GM12878 (cell line): ENCODE measurements at regions not wholly inside any gene's neighbourhood (a gene's known extent, or its start where the extent isn't known, plus 50 kb on each side); places are given as distances from the start of the nearest gene placed in this dataset.

Source experiments
- ATAC-seq: fragments of 200-7000 bp; cut with Tn5 transposase; 3 replicates; pipeline ENCODE4 v1.9.1; 2020; ENCODE audit warnings: mild to moderate bottlenecking, moderate library complexity
- BruUV-seq: library from RNA; stranded (reverse); fragments of 400-500 nt; replicated peaks from 2 replicates; lab custom pipeline; 2021; lab: Mats Ljungman, UMichigan
- CTCF ChIA-PET: fragments of 300-600 bp; sonication (Branson Sonifier 250); formaldehyde crosslinking; extraction: SDS; loops from one replicate; lab custom pipeline; 2021; ENCODE audit warnings: inconsistent platforms; lab: Yijun Ruan, JAX
- POLR2A ChIA-PET: fragments of 350-600 bp; formaldehyde crosslinking; extraction: SDS; loops from one replicate; lab custom pipeline; 2021; ENCODE audit warnings: inconsistent platforms; lab: Charles Lee
- RAD21 ChIA-PET: fragments of 300-600 bp; sonication (Branson Sonifier 250); formaldehyde crosslinking; loops from one replicate; lab custom pipeline; 2023; ENCODE audit warnings: antibody characterized with exemption; ENCODE audit not compliant: unreplicated experiment; lab: Charles Lee
- SMC1A ChIA-PET: fragments of 300-600 bp; sonication (Branson Sonifier 250); formaldehyde crosslinking; loops from one replicate; lab custom pipeline; 2023; ENCODE audit not compliant: unreplicated experiment, uncharacterized antibody; lab: Charles Lee
- DNase-seq: peaks from one replicate; pipeline ENCODE4 v3.0.0-alpha.2; 2011; ENCODE audit warnings: low read depth, low spot score
- FAIRE-seq: peaks from 3 replicates; lab custom pipeline; 2011; peaks lifted over from hg19 to GRCh38; lab: Jason Lieb, UNC
- H2AFZ ChIP-seq: 2 replicates; pipeline ENCODE4 v1.6.0; 2011; ENCODE audit warnings: low read depth, low read length, control low read depth; ENCODE audit not compliant: control insufficient read depth
- H3K27ac ChIP-seq: 2 replicates; pipeline ENCODE4 v1.5.1; 2011; ENCODE audit warnings: control low read depth; ENCODE audit not compliant: control insufficient read depth, insufficient read depth
- H3K27me3 ChIP-seq, 2 experiments: replicated peaks in 1 of 2; 2 replicates each; pipeline versions ENCODE4 v1.6.0 to v1.6.1; 2011; ENCODE audit warnings: low read length in 1 of 2; ENCODE audit not compliant: control insufficient read depth in 2 of 2, insufficient read depth in 2 of 2
- H3K36me3 ChIP-seq, 2 experiments: 2 replicates each; pipeline ENCODE4 v1.5.1; 2011; ENCODE audit warnings: low read length in 1 of 2; ENCODE audit not compliant: control insufficient read depth in 2 of 2, insufficient read depth in 2 of 2
- H3K4me1 ChIP-seq: 2 replicates; pipeline ENCODE4 v1.6.1; 2011; ENCODE audit warnings: mild to moderate bottlenecking, low read length, moderate library complexity, mixed read lengths; ENCODE audit not compliant: control insufficient read depth, insufficient read depth
- H3K4me2 ChIP-seq: 2 replicates; pipeline ENCODE4 v1.6.0; 2011; ENCODE audit warnings: control low read depth; ENCODE audit not compliant: control insufficient read depth, insufficient read depth
- H3K4me3 ChIP-seq: fragments of 200-600 bp; sonication (generic); 2 replicates; pipeline ENCODE4 v1.5.1; 2016
- H3K79me2 ChIP-seq: 2 replicates; pipeline ENCODE4 v1.6.0; 2011; ENCODE audit warnings: low read length; ENCODE audit not compliant: control insufficient read depth, insufficient read depth
- H3K9ac ChIP-seq: 2 replicates; pipeline ENCODE4 v1.8.0; 2011; ENCODE audit warnings: low read length, control low read depth, mixed read lengths; ENCODE audit not compliant: control insufficient read depth, insufficient read depth
- H3K9me3 ChIP-seq: replicated peaks from 3 replicates; pipeline ENCODE4 v1.5.1; 2011; ENCODE audit warnings: mild to moderate bottlenecking, low read length; ENCODE audit not compliant: control insufficient read depth, insufficient read depth
- H4K20me1 ChIP-seq: 2 replicates; pipeline ENCODE4 v1.6.0; 2011; ENCODE audit not compliant: control insufficient read depth, insufficient read depth
- CBX3 ChIP-seq: fragments of 200-600 bp; sonication (generic); IDR thresholded peaks from 2 replicates; pipeline ENCODE4 v1.6.1; 2016; ENCODE audit warnings: low read depth, borderline replicate concordance
- CEBPB ChIP-seq, 2 experiments: fragments of 150-350 bp in 1 of 2; IDR thresholded peaks; 2 replicates each; pipeline ENCODE4 v1.6.1; 2012 to 2014; ENCODE audit warnings: low read depth in 2 of 2, low read length in 2 of 2, borderline replicate concordance in 1 of 2, inconsistent platforms in 1 of 2
- CREM ChIP-seq: IDR thresholded peaks from 2 replicates; pipeline ENCODE4 v1.6.1; 2014; ENCODE audit warnings: antibody characterized with exemption, low read depth
- ESRRA ChIP-seq: IDR thresholded peaks from 2 replicates; pipeline ENCODE4 v1.6.1; 2012; ENCODE audit warnings: mild to moderate bottlenecking, low read length, improper control_type of control experiment
- MTA2 ChIP-seq: fragments of 450-650 bp; IDR thresholded peaks from 2 replicates; pipeline ENCODE4 v1.6.1; 2016; ENCODE audit warnings: low read depth, mild to moderate bottlenecking, moderate library complexity
- PRDM15 ChIP-seq: fragments of 450-650 bp; formaldehyde crosslinking; IDR thresholded peaks from 2 replicates; pipeline ENCODE4 v1.4.0; 2020; ENCODE audit warnings: mild to moderate bottlenecking, moderate library complexity
- RB1 ChIP-seq: fragments of 450-650 bp; formaldehyde crosslinking; IDR thresholded peaks from 2 replicates; pipeline ENCODE4 v1.6.1; 2017; ENCODE audit warnings: mild to moderate bottlenecking, borderline replicate concordance
- RCOR1 ChIP-seq: conservative IDR thresholded peaks from 2 replicates; pipeline ENCODE4 v1.6.1; 2012; ENCODE audit warnings: low read depth, low read length, improper control_type of control experiment
- RFX5 ChIP-seq: IDR thresholded peaks from 2 replicates; pipeline ENCODE4 v1.6.1; 2011; ENCODE audit warnings: low read depth, low read length, improper control_type of control experiment
- SRF ChIP-seq, 2 experiments: IDR thresholded peaks; 2 replicates each; pipeline ENCODE4 v1.6.1; 2011; ENCODE audit warnings: low read depth in 2 of 2, low read length in 2 of 2, mild to moderate bottlenecking in 1 of 2, moderate library complexity in 1 of 2
- USF1 ChIP-seq: IDR thresholded peaks from 2 replicates; pipeline ENCODE4 v1.6.1; 2011; ENCODE audit warnings: borderline replicate concordance, low read depth, mild to moderate bottlenecking, moderate library complexity, mixed read lengths, low read length; ENCODE audit not compliant: insufficient read depth; ENCODE audit errors: extremely low read length
- WGBS: methylation state at CpG from one replicate; pipeline ENCODE4 v1.1.6; 2016; ENCODE audit warnings: low lambda C conversion rate; ENCODE audit not compliant: insufficient replicate concordance, insufficient coverage; ENCODE audit errors: missing lambda C conversion rate; 5-methylcytosine and 5-hydroxymethylcytosine counted together
- in situ Hi-C: fragments of 300-500 bp; cut with MboI; formaldehyde crosslinking; loops from 9 replicates; pipeline ENCODE4 v1.14.3; 2018; ENCODE audit warnings: mixed read lengths
- intact Hi-C: fragments of 100-400 bp; cut with micrococcal nuclease; formaldehyde crosslinking; loops from one replicate; pipeline ENCODE4 v1.14.2; 2022; ENCODE audit not compliant: unreplicated experiment
- TF ChIP-seq, protein P1 (sequence below): fragments of 450-650 bp; IDR thresholded peaks from 2 replicates; pipeline ENCODE4 v1.6.1; 2017; ENCODE audit warnings: borderline replicate concordance
- TF ChIP-seq, protein P2 (sequence below): IDR thresholded peaks from 2 replicates; pipeline ENCODE4 v1.6.1; 2011; ENCODE audit warnings: borderline replicate concordance, low read depth, mild to moderate bottlenecking, moderate library complexity, low read length; ENCODE audit not compliant: insufficient read depth, poor library complexity, severe bottlenecking

- Histone ChIP-seq H3K4me3 (no peak overlapping the region), H3K36me3 (no peaks in the 10 kb centered on the region), H3K9me3 (no peaks in the 10 kb centered on the region; the same call in 2 of the 3 replicates), H3K79me2 (no peaks in the 10 kb centered on the region), H3K4me2 (no peak overlapping the region), H3K9ac (no peak overlapping the region), H3K4me1 (no peaks in the 10 kb centered on the region), H4K20me1 (no peaks in the 10 kb centered on the region), H2AFZ (no peak overlapping the region), H3K27me3 (no peaks in the 10 kb centered on the region), H3K27ac (no peak overlapping the region)
- TF ChIP-seq SRF (IDR thresholded peaks at IDR 0.05; ENCODE audit: low read depth in 2 of 2, low read length in 2 of 2), result no peak
- TF ChIP-seq RB1, result no peak
- no peak for TF ChIP-seq RCOR1
- no peak for TF ChIP-seq RFX5
- no peak for TF ChIP-seq ESRRA
- TF ChIP-seq MTA2, result no peak
- no peak for TF ChIP-seq USF1
- TF ChIP-seq, protein P1, sequence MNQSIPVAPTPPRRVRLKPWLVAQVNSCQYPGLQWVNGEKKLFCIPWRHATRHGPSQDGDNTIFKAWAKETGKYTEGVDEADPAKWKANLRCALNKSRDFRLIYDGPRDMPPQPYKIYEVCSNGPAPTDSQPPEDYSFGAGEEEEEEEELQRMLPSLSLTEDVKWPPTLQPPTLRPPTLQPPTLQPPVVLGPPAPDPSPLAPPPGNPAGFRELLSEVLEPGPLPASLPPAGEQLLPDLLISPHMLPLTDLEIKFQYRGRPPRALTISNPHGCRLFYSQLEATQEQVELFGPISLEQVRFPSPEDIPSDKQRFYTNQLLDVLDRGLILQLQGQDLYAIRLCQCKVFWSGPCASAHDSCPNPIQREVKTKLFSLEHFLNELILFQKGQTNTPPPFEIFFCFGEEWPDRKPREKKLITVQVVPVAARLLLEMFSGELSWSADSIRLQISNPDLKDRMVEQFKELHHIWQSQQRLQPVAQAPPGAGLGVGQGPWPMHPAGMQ, result no peak
- no peak for TF ChIP-seq CBX3
- TF ChIP-seq CREM, result no peak
- no peak for TF ChIP-seq CEBPB (IDR thresholded peaks at IDR 0.05; ENCODE audit: borderline replicate concordance in 1 of 2, low read depth in 2 of 2, low read length in 2 of 2)
- TF ChIP-seq PRDM15 (CRISPR knock-in tag), result no peak
- TF ChIP-seq, protein P2, sequence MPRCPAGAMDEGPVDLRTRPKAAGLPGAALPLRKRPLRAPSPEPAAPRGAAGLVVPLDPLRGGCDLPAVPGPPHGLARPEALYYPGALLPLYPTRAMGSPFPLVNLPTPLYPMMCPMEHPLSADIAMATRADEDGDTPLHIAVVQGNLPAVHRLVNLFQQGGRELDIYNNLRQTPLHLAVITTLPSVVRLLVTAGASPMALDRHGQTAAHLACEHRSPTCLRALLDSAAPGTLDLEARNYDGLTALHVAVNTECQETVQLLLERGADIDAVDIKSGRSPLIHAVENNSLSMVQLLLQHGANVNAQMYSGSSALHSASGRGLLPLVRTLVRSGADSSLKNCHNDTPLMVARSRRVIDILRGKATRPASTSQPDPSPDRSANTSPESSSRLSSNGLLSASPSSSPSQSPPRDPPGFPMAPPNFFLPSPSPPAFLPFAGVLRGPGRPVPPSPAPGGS, result no peak
- ChIA-PET SMC1A (interaction anchor here (1.2 kb wide), 1 partner anchor 21 kb away, joined by 3 read pairs; no protein-coding TSS in a partner anchor), RAD21 (no interaction called here), POLR2A (no interaction called here), CTCF (interaction anchor here (1.4 to 1.5 kb wide), 2 partner anchors 9 to 41 kb away, joined by 3 to 4 read pairs; no protein-coding TSS in a partner anchor)
- in situ Hi-C loops (no loop called here), intact Hi-C loops (no loop called here)
- BruUV-seq, result no TSS peak
- 46% methylated on average over 11 of the region's 11 CpGs for WGBS
- no peak for ATAC-seq
- DNase-seq, result no peak
- no peak for FAIRE-seq
Observed at GRCh38 chr11:116119158-116119557, 614.9 kb upstream of the CADM1 start.
